HG03432 (cell line): ENCODE measurements at regions not wholly inside any gene's neighbourhood (a gene's known extent, or its start where the extent isn't known, plus 50 kb on each side); places are given as distances from the start of the nearest gene placed in this dataset.

Source experiments
- ATAC-seq: cut with Tn5 transposase; IDR thresholded peaks from one replicate; pipeline ENCODE4 v1.9.1; 2021; ENCODE audit warnings: mild to moderate bottlenecking, moderate library complexity; ENCODE audit not compliant: unreplicated experiment

- ATAC-seq, result peak; percentile 60
These were observed 1203.1 kb downstream of the PCDH18 start for GRCh38 chr4:136329042-136329662.

GRCh38 chr4:136328131-136328530 is 1204.2 kb downstream of the PCDH18 start:
- ATAC-seq, result no peak

GRCh38 chr4:136320465-136320813 is 1211.9 kb downstream of the PCDH18 start:
- no peak for ATAC-seq

GRCh38 chr4:136319789-136320464 is 1212.4 kb downstream of the PCDH18 start:
- ATAC-seq, result no peak

GRCh38 chr4:136316961-136317360 is 1215.3 kb downstream of the PCDH18 start:
- no peak for ATAC-seq

- no peak for ATAC-seq
These were observed 1217.6 kb downstream of the PCDH18 start for GRCh38 chr4:136314686-136315085.

GRCh38 chr4:136311774-136312173 is 1220.5 kb downstream of the PCDH18 start:
- no peak for ATAC-seq

- ATAC-seq, result no peak
These were observed 1224.5 kb downstream of the PCDH18 start for GRCh38 chr4:136307765-136308164.

- ATAC-seq, result no peak
These were observed 1225.9 kb downstream of the PCDH18 start for GRCh38 chr4:136306361-136306760.

- no peak for ATAC-seq
These were observed 1229.7 kb downstream of the PCDH18 start for GRCh38 chr4:136302566-136302965.

GRCh38 chr4:136301749-136302495 is 1230.4 kb downstream of the PCDH18 start:
- no peak for ATAC-seq

- no peak for ATAC-seq
These were observed 1248.3 kb downstream of the PCDH18 start for GRCh38 chr4:136283977-136284376.

- ATAC-seq, result no peak
These were observed 1250.4 kb downstream of the PCDH18 start for GRCh38 chr4:136281889-136282288.

GRCh38 chr4:136281307-136281706 is 1251.0 kb downstream of the PCDH18 start:
- no peak for ATAC-seq

- ATAC-seq, result peak; percentile 42
These were observed 1254.6 kb downstream of the PCDH18 start for GRCh38 chr4:136277741-136278140.

- no peak for ATAC-seq
These were observed 1285.4 kb downstream of the PCDH18 start for GRCh38 chr4:136246876-136247275.

GRCh38 chr4:136241221-136241986 is 1290.9 kb downstream of the PCDH18 start:
- ATAC-seq, result no peak

GRCh38 chr4:136227315-136227714 is 1305.0 kb downstream of the PCDH18 start:
- ATAC-seq, result no peak

GRCh38 chr4:136219592-136220125 is 1312.6 kb downstream of the PCDH18 start:
- ATAC-seq, result no peak

- no peak for ATAC-seq
These were observed 1329.1 kb downstream of the PCDH18 start for GRCh38 chr4:136203199-136203598.

GRCh38 chr4:136198358-136198757 is 1333.9 kb downstream of the PCDH18 start:
- ATAC-seq, result no peak
